ENCODE measurements at regions not wholly inside any gene's neighbourhood (a gene's known extent, or its start where the extent isn't known, plus 50 kb on each side); places are given as distances from the start of the nearest gene placed in this dataset.

DNA sequence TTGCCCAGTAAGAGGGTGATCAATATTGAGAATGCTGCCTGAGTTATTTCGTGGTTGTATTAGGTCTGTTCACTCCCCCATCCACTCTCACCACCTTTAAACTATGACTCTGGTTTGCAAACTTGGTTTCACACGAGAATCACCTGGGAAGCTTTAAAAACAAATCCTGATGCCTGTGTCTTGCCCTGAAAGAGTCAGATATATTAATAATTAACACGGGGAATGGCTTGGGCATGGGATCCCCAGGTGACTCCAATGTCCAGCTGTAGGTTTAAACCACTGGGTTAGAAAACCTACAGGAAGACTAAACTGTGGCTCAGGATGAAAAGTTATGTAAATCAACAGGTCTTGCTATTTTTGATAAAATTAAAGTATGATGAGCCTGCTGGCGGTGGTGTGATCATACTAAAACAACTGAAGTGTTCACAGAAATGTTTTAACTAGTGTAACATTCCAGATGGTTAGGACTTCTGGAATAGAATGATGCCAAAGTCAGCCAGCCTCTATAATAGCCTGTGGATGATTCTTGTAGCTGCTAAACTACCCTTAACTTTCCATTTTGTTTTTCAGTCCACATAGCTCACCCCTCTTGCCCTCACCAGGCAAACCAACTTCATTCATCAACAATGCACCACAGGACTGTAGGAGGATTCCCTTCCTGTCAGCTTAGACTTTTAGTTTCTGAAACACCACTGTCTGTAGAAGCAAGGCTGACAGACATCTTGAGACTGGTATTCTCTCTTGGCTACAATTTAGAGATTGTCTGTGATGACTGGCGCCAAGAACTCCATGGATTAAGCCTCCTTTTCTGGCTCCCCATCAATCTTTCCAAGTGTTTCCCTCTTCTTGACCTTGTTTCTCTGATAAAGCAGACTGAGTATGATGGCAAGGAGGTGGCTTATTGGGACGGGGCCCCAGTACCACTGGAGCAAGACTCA, 119.1 kb upstream of the ADAMTS9 start:
- Histone ChIP-seq H3K36me3 (ENCODE audit: control insufficient read depth, insufficient read depth, low read length) (no peaks in the 10 kb centered on the region), H3K27ac (no peak overlapping the region), H3K9me3 (ENCODE audit: control insufficient read depth, low read length) (no peaks in the 10 kb centered on the region), H3K4me1 (no peaks in the 10 kb centered on the region), H3K9ac (no peak overlapping the region), H2AFZ (no peak overlapping the region), H3K79me2 (no peaks in the 10 kb centered on the region), H3K4me3 (ENCODE audit: low read depth, low read length) (no peak overlapping the region), H3K4me2 (ENCODE audit: low read length) (no peak overlapping the region), H3K27me3 (ENCODE audit: control insufficient read depth, insufficient read depth, low read length) (no peaks in the 10 kb centered on the region)
- TF ChIP-seq, protein P1, sequence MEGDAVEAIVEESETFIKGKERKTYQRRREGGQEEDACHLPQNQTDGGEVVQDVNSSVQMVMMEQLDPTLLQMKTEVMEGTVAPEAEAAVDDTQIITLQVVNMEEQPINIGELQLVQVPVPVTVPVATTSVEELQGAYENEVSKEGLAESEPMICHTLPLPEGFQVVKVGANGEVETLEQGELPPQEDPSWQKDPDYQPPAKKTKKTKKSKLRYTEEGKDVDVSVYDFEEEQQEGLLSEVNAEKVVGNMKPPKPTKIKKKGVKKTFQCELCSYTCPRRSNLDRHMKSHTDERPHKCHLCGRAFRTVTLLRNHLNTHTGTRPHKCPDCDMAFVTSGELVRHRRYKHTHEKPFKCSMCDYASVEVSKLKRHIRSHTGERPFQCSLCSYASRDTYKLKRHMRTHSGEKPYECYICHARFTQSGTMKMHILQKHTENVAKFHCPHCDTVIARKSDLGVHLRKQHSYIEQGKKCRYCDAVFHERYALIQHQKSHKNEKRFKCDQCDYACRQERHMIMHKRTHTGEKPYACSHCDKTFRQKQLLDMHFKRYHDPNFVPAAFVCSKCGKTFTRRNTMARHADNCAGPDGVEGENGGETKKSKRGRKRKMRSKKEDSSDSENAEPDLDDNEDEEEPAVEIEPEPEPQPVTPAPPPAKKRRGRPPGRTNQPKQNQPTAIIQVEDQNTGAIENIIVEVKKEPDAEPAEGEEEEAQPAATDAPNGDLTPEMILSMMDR (IDR thresholded peaks at IDR 0.05) = no peak

DNA sequence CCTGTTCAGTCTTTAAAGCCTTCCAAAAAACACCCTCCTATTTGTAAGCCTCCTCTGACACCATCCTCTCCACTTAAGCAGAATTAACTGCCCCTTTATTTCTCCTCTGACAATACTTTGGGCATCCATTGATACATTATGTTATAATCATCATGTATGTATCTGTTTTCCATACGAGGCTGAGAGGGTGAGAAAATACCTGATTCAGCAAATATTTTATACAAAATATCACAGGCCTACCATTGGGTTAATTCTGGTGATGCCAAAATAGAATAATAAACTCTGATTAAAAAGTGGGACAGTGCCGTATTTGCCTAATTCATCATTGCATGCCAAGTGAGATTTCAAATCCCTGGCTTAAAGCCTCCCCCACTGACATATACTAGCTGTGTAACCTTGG, 118.2 kb upstream of the ADAMTS9 start:
- H3K79me2 ChIP-seq = no peaks in the 10 kb centered on the region
- TF ChIP-seq, protein P1 (IDR thresholded peaks at IDR 0.05) = no peak
- H3K27me3 ChIP-seq (ENCODE audit: control insufficient read depth, insufficient read depth, low read length) = no peaks in the 10 kb centered on the region
- H3K27ac ChIP-seq = no peak overlapping the region
- no peaks in the 10 kb centered on the region for H3K36me3 ChIP-seq (ENCODE audit: control insufficient read depth, insufficient read depth, low read length)
- no peak overlapping the region for H3K9ac ChIP-seq
- no peak overlapping the region for H3K4me2 ChIP-seq (ENCODE audit: low read length)
- no peaks in the 10 kb centered on the region for H3K9me3 ChIP-seq (ENCODE audit: control insufficient read depth, low read length)
- H3K4me3 ChIP-seq (ENCODE audit: low read depth, low read length) = no peak overlapping the region
- no peak overlapping the region for H2AFZ ChIP-seq
- no peaks in the 10 kb centered on the region for H3K4me1 ChIP-seq

DNA sequence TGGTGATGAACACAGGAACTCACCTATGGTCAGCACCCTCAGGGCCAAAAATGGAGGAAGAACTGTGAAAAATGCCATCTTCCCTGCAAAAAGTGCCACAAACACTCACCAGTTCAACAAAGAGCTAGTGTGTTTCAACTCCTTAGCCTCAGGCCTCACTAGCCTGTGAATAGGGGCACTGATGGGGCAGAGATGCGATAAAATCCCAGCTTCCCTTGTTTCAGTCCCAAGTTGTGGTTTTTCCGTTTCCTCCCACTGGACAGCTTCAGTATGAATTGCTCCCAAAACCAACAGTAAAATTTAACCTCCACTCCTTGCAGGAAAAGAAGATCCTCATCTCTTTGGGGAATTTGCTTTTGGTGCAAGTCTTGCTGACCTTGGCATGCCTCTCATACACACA, 117.4 kb upstream of the ADAMTS9 start:
- H3K79me2 ChIP-seq = no peaks in the 10 kb centered on the region
- H3K9me3 ChIP-seq (ENCODE audit: control insufficient read depth, low read length) = no peaks in the 10 kb centered on the region
- H3K4me1 ChIP-seq = no peaks in the 10 kb centered on the region
- no peak overlapping the region for H3K4me3 ChIP-seq (ENCODE audit: low read depth, low read length)
- H3K4me2 ChIP-seq (ENCODE audit: low read length) = no peak overlapping the region
- no peaks in the 10 kb centered on the region for H3K27me3 ChIP-seq (ENCODE audit: control insufficient read depth, insufficient read depth, low read length)
- no peaks in the 10 kb centered on the region for H3K36me3 ChIP-seq (ENCODE audit: control insufficient read depth, insufficient read depth, low read length)
- TF ChIP-seq, protein P1 (IDR thresholded peaks at IDR 0.05) = no peak
- no peak overlapping the region for H2AFZ ChIP-seq
- no peak overlapping the region for H3K9ac ChIP-seq
- H3K27ac ChIP-seq = no peak overlapping the region

DNA sequence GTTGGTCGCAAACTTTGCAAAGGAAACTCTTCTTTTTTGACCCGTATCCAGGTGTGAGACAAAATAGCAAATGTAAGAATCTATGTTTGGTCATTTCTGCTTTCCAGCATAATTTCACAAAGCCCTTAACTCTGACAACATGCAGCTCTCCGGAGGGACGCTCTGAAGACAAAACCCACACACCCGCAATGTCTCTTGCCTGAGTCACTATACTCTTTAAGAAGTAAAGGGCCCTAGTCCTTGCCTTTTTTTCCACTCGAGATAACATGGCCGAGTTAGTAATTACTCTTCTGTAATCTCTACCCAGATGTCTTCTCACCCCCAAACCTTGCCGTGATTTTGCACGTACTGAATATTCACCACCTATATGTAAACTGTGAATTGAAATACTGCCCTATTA, 115.7 kb upstream of the ADAMTS9 start:
- Histone ChIP-seq H3K79me2 (no peaks in the 10 kb centered on the region), H3K27me3 (ENCODE audit: control insufficient read depth, insufficient read depth, low read length) (no peaks in the 10 kb centered on the region), H3K27ac (no peak overlapping the region), H3K9ac (no peak overlapping the region), H2AFZ (no peak overlapping the region), H3K9me3 (ENCODE audit: control insufficient read depth, low read length) (no peaks in the 10 kb centered on the region), H3K4me1 (no peaks in the 10 kb centered on the region), H3K4me2 (ENCODE audit: low read length) (no peak overlapping the region), H3K36me3 (ENCODE audit: control insufficient read depth, insufficient read depth, low read length) (no peaks in the 10 kb centered on the region), H3K4me3 (ENCODE audit: low read depth, low read length) (no peak overlapping the region)
- TF ChIP-seq, protein P1 (IDR thresholded peaks at IDR 0.05) = no peak

DNA sequence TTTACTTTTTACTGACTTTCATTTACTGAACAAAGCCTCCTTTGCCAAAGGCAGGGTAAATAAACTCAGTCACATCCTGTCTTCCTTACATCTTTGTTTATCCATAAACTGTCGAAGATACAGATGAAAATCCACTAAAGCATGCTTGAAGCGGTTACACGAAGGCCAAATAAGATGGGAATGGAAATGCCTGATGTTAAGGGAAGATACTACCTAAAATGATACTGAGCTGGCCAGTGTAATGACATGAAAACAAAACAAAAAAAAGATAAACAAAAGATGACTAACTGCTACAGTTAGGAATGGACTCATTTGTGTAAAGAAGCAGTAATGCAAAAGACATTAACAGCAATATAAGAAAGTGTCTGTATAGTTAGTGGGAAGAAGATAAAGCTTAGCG, 114.7 kb upstream of the ADAMTS9 start:
- Histone ChIP-seq H3K79me2 (no peaks in the 10 kb centered on the region), H3K9ac (no peak overlapping the region), H3K27ac (no peak overlapping the region), H3K4me3 (ENCODE audit: low read depth, low read length) (no peak overlapping the region), H3K27me3 (ENCODE audit: control insufficient read depth, insufficient read depth, low read length) (no peaks in the 10 kb centered on the region), H3K9me3 (ENCODE audit: control insufficient read depth, low read length) (no peaks in the 10 kb centered on the region), H3K36me3 (ENCODE audit: control insufficient read depth, insufficient read depth, low read length) (no peaks in the 10 kb centered on the region), H3K4me2 (ENCODE audit: low read length) (no peak overlapping the region), H3K4me1 (no peaks in the 10 kb centered on the region), H2AFZ (no peak overlapping the region)
- TF ChIP-seq, protein P1 (IDR thresholded peaks at IDR 0.05) = no peak

All from parathyroid adenoma (tissue), 2 donors.